ENCODE measurements at regions not wholly inside any gene's neighbourhood (a gene's known extent, or its start where the extent isn't known, plus 50 kb on each side); places are given as distances from the start of the nearest gene placed in this dataset.

DNA sequence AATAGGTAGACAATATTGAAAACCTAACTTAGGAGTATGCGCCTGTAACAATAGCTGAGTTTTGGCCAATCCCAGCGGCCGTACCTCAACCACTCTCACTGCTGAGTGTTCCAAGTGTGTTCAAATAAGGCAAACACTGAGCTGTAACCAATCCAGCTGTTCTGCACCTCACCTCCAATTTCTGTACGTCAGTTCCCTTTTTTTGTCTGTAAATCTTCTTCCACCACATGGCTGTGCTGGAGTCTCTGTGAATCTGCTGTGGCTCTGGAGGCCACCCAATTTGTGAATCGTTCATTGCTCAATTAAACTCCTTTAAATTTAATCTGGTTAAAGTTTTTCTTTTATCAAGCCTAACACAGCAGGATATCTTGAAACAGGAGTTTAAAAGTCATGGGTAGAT is 116.3 kb downstream of the SLC28A3 start:
- no peak overlapping the region for H2AFZ ChIP-seq (ENCODE audit: low read length)
- intact Hi-C loops (cut with micrococcal nuclease) = no loop called here
- H3K4me3 ChIP-seq (ENCODE audit: low read length) = no peak overlapping the region
- no peaks in the 10 kb centered on the region for H3K9me2 ChIP-seq (replicated peaks; ENCODE audit: low read length)
- DNase-seq (no peak), ATAC-seq (no peak)
- no peaks in the 10 kb centered on the region for H3K9me3 ChIP-seq (ENCODE audit: low read length)
- TF ChIP-seq CTCF (conservative IDR thresholded peaks at IDR 0.05; ENCODE audit: low read depth, low read length) (no peak), EZH2 (IDR thresholded peaks at IDR 0.05; ENCODE audit: low read length, unreplicated experiment) (no peak), EZH2phosphoT487 (IDR thresholded peaks at IDR 0.05; ENCODE audit: borderline replicate concordance, low read length) (no peak)
- no peaks in the 10 kb centered on the region for H3K79me2 ChIP-seq (ENCODE audit: low read length)
- 0 out of 2 replicates have a peak, but pooled peaks cover 4% of the 10 kb centered on the region for H3K27me3 ChIP-seq (ENCODE audit: low read length)
- POLR2A ChIA-PET (ENCODE audit: unreplicated experiment) = no interaction called here
- H3K36me3 ChIP-seq (ENCODE audit: low read depth, low read length) = no peaks in the 10 kb centered on the region
- CTCF ChIA-PET = no interaction called here
- no peak overlapping the region for H3K9ac ChIP-seq (ENCODE audit: low read length)
- no peaks in the 10 kb centered on the region for H3K4me1 ChIP-seq (ENCODE audit: insufficient read depth, low read length)
- no peak overlapping the region for H3K27ac ChIP-seq (ENCODE audit: low read length)
- H3F3A ChIP-seq (ENCODE audit: low read length, unreplicated experiment) = no peaks in the 10 kb centered on the region
- H3K4me2 ChIP-seq (ENCODE audit: low read length) = no peak overlapping the region
- H4K20me1 ChIP-seq (ENCODE audit: low read length) = no peaks in the 10 kb centered on the region
- BruUV-seq (replicated peaks) = no TSS peak
